ENCODE measurements at regions not wholly inside any gene's neighbourhood (a gene's known extent, or its start where the extent isn't known, plus 50 kb on each side); places are given as distances from the start of the nearest gene placed in this dataset.
"Not testable (repeated sequence)": the region's sequence is repeated elsewhere in the genome, so short reads cannot be mapped to it uniquely, and the experiment has no call there.

- no peaks in the 10 kb centered on the region for H3K36me3 ChIP-seq (replicated peaks)
- in situ Hi-C loops (cut with MboI; ENCODE audit: low sequenced_read_pairs), result no loop called here
- no peak for DNase-seq (ENCODE audit: low spot score in 2 of 2)
- no peaks in the 10 kb centered on the region for H3K9me3 ChIP-seq
- H3K4me1 ChIP-seq, result no peaks in the 10 kb centered on the region
- no peaks in the 10 kb centered on the region for H3K27me3 ChIP-seq (ENCODE audit: low read depth)
- H3K4me3 ChIP-seq, result no peak overlapping the region
Measured at GRCh38 chr2:100699131-100699530, 120.8 kb upstream of the NPAS2 start.

DNA sequence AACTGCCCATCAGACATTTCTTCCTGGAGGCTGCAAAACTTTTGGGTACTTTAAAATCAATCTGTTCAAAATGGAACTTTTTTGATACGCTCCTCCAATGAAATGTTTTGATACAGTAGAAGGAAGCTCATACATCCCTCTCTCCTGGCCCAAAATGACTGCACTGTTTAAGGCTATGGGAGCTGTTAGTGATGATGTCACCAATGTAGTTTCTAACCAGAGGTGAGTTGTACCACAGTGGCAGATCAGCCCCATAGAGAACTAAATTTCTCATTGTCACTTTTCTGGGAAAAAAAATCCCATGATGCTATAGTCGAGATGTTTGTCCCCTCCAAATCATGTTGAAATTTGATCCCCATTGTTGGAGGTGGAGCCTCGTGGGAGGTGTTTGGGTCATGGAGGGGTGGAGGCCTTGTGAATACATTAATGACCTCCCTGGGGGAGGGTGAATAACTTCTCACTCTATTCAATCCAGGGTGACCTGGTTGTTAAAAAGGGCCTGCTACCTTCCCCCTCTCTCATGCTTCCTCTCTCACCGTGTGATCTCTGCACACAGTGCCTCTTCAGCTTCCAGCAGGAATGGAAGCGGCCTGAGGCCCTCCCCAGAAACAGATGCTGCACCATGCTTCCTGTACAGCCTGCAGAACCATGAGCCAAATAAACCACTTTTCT lies 117.4 kb upstream of the NPAS2 start:
- no peak for DNase-seq (ENCODE audit: low spot score in 2 of 2)
- Histone ChIP-seq H3K27me3 (ENCODE audit: low read depth) (no peaks in the 10 kb centered on the region), H3K4me1 (no peaks in the 10 kb centered on the region), H3K36me3 (replicated peaks) (no peaks in the 10 kb centered on the region), H3K4me3 (no peak overlapping the region), H3K9me3 (no peaks in the 10 kb centered on the region)
- in situ Hi-C loops (cut with MboI; ENCODE audit: low sequenced_read_pairs), result no loop called here

GRCh38 chr2:100703213-100703612 lies 116.7 kb upstream of the NPAS2 start:
- in situ Hi-C loops (cut with MboI; ENCODE audit: low sequenced_read_pairs), result no loop called here
- Histone ChIP-seq H3K36me3 (replicated peaks) (no peaks in the 10 kb centered on the region), H3K27me3 (ENCODE audit: low read depth) (no peaks in the 10 kb centered on the region), H3K4me3 (no peak overlapping the region), H3K4me1 (no peaks in the 10 kb centered on the region), H3K9me3 (no peaks in the 10 kb centered on the region)
- no peak for DNase-seq (ENCODE audit: low spot score in 2 of 2)

GRCh38 chr2:100703739-100704138 lies 116.2 kb upstream of the NPAS2 start:
- in situ Hi-C loops (cut with MboI; ENCODE audit: low sequenced_read_pairs), result no loop called here
- H3K27me3 ChIP-seq (ENCODE audit: low read depth), result no peaks in the 10 kb centered on the region
- H3K4me3 ChIP-seq, result no peak overlapping the region
- no peaks in the 10 kb centered on the region for H3K36me3 ChIP-seq (replicated peaks)
- no peaks in the 10 kb centered on the region for H3K4me1 ChIP-seq
- no peak for DNase-seq (ENCODE audit: low spot score in 2 of 2)
- H3K9me3 ChIP-seq, result no peaks in the 10 kb centered on the region

DNA sequence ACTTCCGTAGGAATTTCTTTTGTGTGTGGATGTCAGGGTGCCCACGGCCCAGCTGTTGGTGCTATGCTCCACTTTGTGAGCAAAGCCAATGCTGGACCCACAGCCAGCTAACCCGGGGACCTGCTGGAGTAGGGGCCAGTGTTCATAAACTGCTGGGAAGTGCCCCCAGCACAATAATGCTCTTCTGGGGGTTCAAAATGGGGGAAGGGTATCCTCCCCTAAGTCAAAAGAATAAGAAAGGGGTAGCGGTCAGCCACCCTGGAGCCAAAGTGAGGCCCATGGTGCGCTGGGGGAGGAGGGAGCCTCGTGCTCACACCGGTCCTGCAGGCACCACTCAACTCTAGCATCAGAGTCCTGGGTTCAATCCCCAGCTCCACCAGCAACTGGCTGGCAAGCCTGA lies 115.8 kb upstream of the NPAS2 start:
- H3K9me3 ChIP-seq, result no peaks in the 10 kb centered on the region
- H3K4me1 ChIP-seq, result no peaks in the 10 kb centered on the region
- in situ Hi-C loops (cut with MboI; ENCODE audit: low sequenced_read_pairs), result no loop called here
- H3K27me3 ChIP-seq (ENCODE audit: low read depth), result no peaks in the 10 kb centered on the region
- no peaks in the 10 kb centered on the region for H3K36me3 ChIP-seq (replicated peaks)
- H3K4me3 ChIP-seq, result no peak overlapping the region
- DNase-seq (ENCODE audit: low spot score in 2 of 2), result no peak

- in situ Hi-C loops (cut with MboI; ENCODE audit: low sequenced_read_pairs), result no loop called here
- H3K36me3 ChIP-seq (replicated peaks), result no peaks in the 10 kb centered on the region
- no peak overlapping the region for H3K4me3 ChIP-seq
- no peaks in the 10 kb centered on the region for H3K4me1 ChIP-seq
- H3K27me3 ChIP-seq (ENCODE audit: low read depth), result no peaks in the 10 kb centered on the region
- no peaks in the 10 kb centered on the region for H3K9me3 ChIP-seq
- DNase-seq (ENCODE audit: low spot score in 2 of 2), result no peak
Measured at GRCh38 chr2:100704711-100705110, 115.2 kb upstream of the NPAS2 start.

DNA sequence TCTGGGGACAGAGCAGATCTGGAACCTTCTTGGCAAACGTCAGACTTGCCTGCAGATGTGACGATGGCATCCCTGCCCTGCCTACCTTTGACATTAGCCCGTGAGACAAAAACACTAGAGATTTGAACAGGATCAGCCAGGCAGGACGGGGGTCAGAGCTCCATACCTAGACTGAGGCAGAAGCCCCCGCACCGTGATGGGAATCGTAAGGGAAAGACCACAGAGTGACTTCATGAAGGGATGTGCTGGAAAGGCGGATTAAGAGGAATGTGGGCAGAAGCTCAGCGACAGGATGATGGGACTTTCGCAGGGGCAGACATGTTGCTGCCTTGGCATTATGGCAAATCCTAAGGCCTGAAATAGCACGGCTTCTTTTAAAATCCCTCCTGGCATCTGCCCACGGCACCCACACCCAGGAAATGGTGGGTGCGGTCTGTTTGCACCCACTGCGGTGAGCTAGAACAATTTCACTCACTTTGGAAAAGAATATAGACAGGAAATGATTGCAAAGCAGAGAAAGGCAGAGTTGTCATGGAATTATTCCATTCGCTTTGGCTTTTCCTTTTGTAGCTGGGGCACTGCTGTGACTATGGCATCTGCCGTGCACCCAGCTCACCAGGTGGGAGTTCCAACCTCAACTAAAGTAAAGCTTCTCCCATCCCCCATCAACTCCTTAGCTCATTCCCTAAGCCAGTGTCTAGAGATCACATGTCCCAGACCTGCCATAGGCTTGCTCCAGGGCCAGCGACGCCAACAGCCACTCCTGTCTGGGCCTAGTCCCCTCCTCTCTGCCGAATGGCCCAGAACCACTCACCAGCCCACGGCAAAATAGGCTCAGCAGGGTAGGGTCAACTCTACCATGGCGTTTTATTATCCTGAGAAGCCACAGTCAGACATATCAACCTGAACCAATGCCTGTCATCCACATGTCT lies 112.7 kb upstream of the NPAS2 start:
- no peak overlapping the region for H3K4me3 ChIP-seq
- DNase-seq (ENCODE audit: low spot score in 2 of 2), result no peak
- H3K4me1 ChIP-seq, result no peaks in the 10 kb centered on the region
- in situ Hi-C loops (cut with MboI; ENCODE audit: low sequenced_read_pairs), result no loop called here
- H3K36me3 ChIP-seq (replicated peaks), result no peaks in the 10 kb centered on the region
- no peaks in the 10 kb centered on the region for H3K27me3 ChIP-seq (ENCODE audit: low read depth)
- H3K9me3 ChIP-seq, result no peaks in the 10 kb centered on the region

- in situ Hi-C loops (cut with MboI; ENCODE audit: low sequenced_read_pairs), result no loop called here
- no peaks in the 10 kb centered on the region for H3K9me3 ChIP-seq
- H3K4me3 ChIP-seq, result no peak overlapping the region
- H3K4me1 ChIP-seq, result no peaks in the 10 kb centered on the region
- DNase-seq (ENCODE audit: low spot score in 2 of 2), result no peak
- no peaks in the 10 kb centered on the region for H3K36me3 ChIP-seq (replicated peaks)
- no peaks in the 10 kb centered on the region for H3K27me3 ChIP-seq (ENCODE audit: low read depth)
Measured at GRCh38 chr2:100708333-100708732, 111.6 kb upstream of the NPAS2 start.

DNA sequence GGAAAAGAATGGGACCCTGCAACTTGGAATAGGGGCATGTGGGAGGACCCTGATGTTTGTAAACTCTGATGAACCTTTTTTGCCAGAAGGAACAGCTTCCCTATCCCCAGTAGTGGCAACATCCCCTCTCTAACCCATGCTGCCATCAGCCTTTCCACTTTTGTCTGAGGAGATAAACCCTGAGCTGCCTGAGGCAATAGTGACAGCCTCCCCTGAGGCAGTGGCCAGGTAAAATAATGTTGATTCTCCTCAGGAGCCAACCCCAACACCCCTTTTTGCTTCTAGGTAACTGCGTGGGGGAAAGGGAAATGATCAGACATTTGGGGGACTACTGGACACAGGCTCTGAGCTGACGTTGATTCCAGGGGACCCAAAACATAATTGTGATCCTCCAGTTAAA lies 106.8 kb upstream of the NPAS2 start:
- in situ Hi-C loops (cut with MboI; ENCODE audit: low sequenced_read_pairs), result no loop called here
- Histone ChIP-seq H3K4me3 (no peak overlapping the region), H3K4me1 (no peaks in the 10 kb centered on the region), H3K9me3 (no peaks in the 10 kb centered on the region), H3K27me3 (ENCODE audit: low read depth) (no peaks in the 10 kb centered on the region), H3K36me3 (replicated peaks) (no peaks in the 10 kb centered on the region)
- DNase-seq (ENCODE audit: low spot score in 2 of 2), result no peak

GRCh38 chr2:100714396-100715010 lies 105.4 kb upstream of the NPAS2 start:
- in situ Hi-C loops (cut with MboI; ENCODE audit: low sequenced_read_pairs); DNase-seq (ENCODE audit: low spot score in 2 of 2): not testable (repeated sequence)

GRCh38 chr2:100715861-100716260 lies 104.1 kb upstream of the NPAS2 start:
- H3K4me1 ChIP-seq; H3K36me3 ChIP-seq (replicated peaks); in situ Hi-C loops (cut with MboI; ENCODE audit: low sequenced_read_pairs); DNase-seq (ENCODE audit: low spot score in 2 of 2); H3K4me3 ChIP-seq; H3K9me3 ChIP-seq; H3K27me3 ChIP-seq (ENCODE audit: low read depth): not testable (repeated sequence)

More at GRCh38 chr2:100714396-100715010, 105.4 kb upstream of the NPAS2 start:
- not testable (repeated sequence) for H3K4me1 ChIP-seq; H3K36me3 ChIP-seq (replicated peaks); H3K9me3 ChIP-seq; H3K27me3 ChIP-seq (ENCODE audit: low read depth); H3K4me3 ChIP-seq

GRCh38 chr2:100716581-100716980 lies 103.4 kb upstream of the NPAS2 start:
- no peak for DNase-seq (ENCODE audit: low spot score in 2 of 2)
- in situ Hi-C loops (cut with MboI; ENCODE audit: low sequenced_read_pairs), result no loop called here
- Histone ChIP-seq H3K4me1 (no peaks in the 10 kb centered on the region), H3K27me3 (ENCODE audit: low read depth) (no peaks in the 10 kb centered on the region), H3K36me3 (replicated peaks) (no peaks in the 10 kb centered on the region), H3K9me3 (no peaks in the 10 kb centered on the region), H3K4me3 (no peak overlapping the region)

DNA sequence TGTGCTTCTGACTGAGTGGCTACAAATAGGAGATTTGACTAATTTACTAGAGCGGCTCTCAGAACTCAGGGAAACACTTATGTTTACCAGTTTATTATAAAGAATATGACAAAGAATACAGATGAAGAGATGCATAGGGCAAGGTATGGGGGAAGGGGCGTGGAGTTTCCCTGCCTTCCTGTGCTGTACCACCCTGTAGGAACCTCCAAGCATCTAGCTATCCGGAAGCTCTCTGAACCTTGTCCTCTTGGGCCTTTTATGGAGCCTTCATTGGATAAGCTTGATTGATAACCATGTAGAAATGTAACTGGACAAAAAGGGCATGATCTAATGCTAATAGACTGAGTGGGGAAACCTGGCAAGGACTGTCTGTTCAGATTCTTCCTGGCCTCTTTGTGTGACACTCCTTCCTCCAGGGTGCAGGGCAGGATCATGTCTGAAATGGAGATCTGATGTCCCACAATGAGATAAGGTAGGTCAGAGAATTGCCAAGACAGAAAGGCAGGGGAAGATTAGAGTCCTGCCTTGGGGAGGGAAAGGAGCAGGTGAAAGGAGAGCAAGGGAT lies 101.8 kb upstream of the NPAS2 start:
- no peak for DNase-seq (ENCODE audit: low spot score in 2 of 2)
- in situ Hi-C loops (cut with MboI; ENCODE audit: low sequenced_read_pairs), result no loop called here

DNA sequence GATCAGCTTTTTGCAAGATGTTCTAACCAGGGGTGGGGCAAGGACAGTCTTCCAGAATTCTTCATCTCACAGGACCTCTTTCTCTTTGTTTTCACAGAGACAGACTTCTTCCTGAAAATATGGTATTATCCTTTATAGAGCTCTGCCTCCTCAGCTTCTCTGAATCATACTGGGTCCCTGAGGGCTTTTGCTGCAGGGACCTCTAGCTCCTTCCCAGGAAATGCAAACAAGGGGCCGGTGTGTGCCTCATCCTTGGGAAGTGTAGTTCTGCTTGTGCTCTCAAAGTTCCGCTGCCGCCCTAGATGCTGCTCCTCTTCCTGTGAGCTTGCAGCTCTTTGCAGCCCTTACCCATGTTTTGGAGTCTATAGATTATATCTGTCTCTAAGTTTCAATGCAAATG lies 99.5 kb upstream of the NPAS2 start:
- Histone ChIP-seq H3K4me3 (no peak overlapping the region), H3K9me3 (no peaks in the 10 kb centered on the region), H3K4me1 (no peaks in the 10 kb centered on the region), H3K27me3 (ENCODE audit: low read depth) (no peaks in the 10 kb centered on the region), H3K36me3 (replicated peaks) (no peaks in the 10 kb centered on the region)
- in situ Hi-C loops (cut with MboI; ENCODE audit: low sequenced_read_pairs), result no loop called here
- no peak for DNase-seq (ENCODE audit: low spot score in 2 of 2)

More for the DNA sequence above, 101.8 kb upstream of the NPAS2 start:
- no peaks in the 10 kb centered on the region for H3K4me1 ChIP-seq
- H3K36me3 ChIP-seq (replicated peaks), result no peaks in the 10 kb centered on the region
- H3K27me3 ChIP-seq (ENCODE audit: low read depth), result no peaks in the 10 kb centered on the region
- no peaks in the 10 kb centered on the region for H3K9me3 ChIP-seq
- no peak overlapping the region for H3K4me3 ChIP-seq

Measured in HAP-1 (cell line).